A549 (cell line): ENCODE measurements at regions not wholly inside any gene's neighbourhood (a gene's known extent, or its start where the extent isn't known, plus 50 kb on each side); places are given as distances from the start of the nearest gene placed in this dataset.

Experiments
- ATAC-seq, 2 experiments: fragments of 200-7000 bp in 1 of 2; fragments of >200 bp in 1 of 2; cut with Nextera tagmentation in 1 of 2; cut with Tn5 transposase in 1 of 2; 3 replicates each; pipeline versions ENCODE4 v1.8.0 to v1.9.1; 2018 to 2020; ENCODE audit warnings: mild to moderate bottlenecking in 1 of 2, moderate library complexity in 1 of 2
- CTCF ChIA-PET: fragments of 300-600 bp; sonication (Branson Sonifier 250); formaldehyde crosslinking; extraction: SDS; loops from one replicate; lab custom pipeline; 2021; ENCODE audit warnings: antibody characterized with exemption, inconsistent platforms; lab: Yijun Ruan, JAX
- POLR2A ChIA-PET: fragments of 350-600 bp; formaldehyde crosslinking; extraction: SDS; loops from one replicate; lab custom pipeline; 2021; ENCODE audit warnings: antibody characterized with exemption, inconsistent platforms; lab: Yijun Ruan, JAX
- DNase-seq, 2 experiments: peaks; one replicate each; pipeline versions ENCODE4 v3.0.0 to v3.0.0-alpha.2; 2011 to 2016; ENCODE audit warnings: low read depth in 1 of 2, low spot score in 1 of 2
- FAIRE-seq: peaks from 2 replicates; lab custom pipeline; 2011; peaks lifted over from hg19 to GRCh38; lab: Jason Lieb, UNC
- H3K27ac ChIP-seq, 2 experiments: fragments of >200 bp; sonication (Bioruptor Twin); formaldehyde crosslinking; 3 replicates each; pipeline ENCODE4 v1.5.1; 2016 to 2017
- H3K4me1 ChIP-seq: fragments of >200 bp; sonication (Bioruptor Twin); formaldehyde crosslinking; 3 replicates; pipeline ENCODE4 v1.6.1; 2016
- H3K4me2 ChIP-seq: fragments of >200 bp; sonication (Bioruptor Twin); formaldehyde crosslinking; 3 replicates; pipeline ENCODE4 v1.6.1; 2016
- H3K4me3 ChIP-seq: fragments of >200 bp; sonication (Bioruptor Twin); formaldehyde crosslinking; 3 replicates; pipeline ENCODE4 v1.5.1; 2016
- H3K9me3 ChIP-seq: fragments of >200 bp; sonication (Bioruptor Twin); formaldehyde crosslinking; 3 replicates; pipeline ENCODE4 v1.6.1; 2016
- ATOH8 ChIP-seq: fragments of 250-450 bp; sonication (Bioruptor Pico); IDR thresholded peaks from 2 replicates; pipeline ENCODE4 v1.5.0; 2020; ENCODE audit warnings: low read depth, mild to moderate bottlenecking, moderate library complexity
- BHLHE40 ChIP-seq: IDR thresholded peaks from 2 replicates; pipeline ENCODE4 v1.6.1; 2012; ENCODE audit warnings: low read depth, low read length, inconsistent platforms
- CBX8 ChIP-seq: fragments of 200-600 bp; sonication (generic); IDR thresholded peaks from 2 replicates; pipeline ENCODE4 v1.6.1; 2016
- CEBPB ChIP-seq, 2 experiments: fragments of >200 bp in 1 of 2; sonication (Bioruptor Twin) in 1 of 2; formaldehyde crosslinking in 1 of 2; IDR thresholded peaks; 2 replicates each; pipeline ENCODE4 v1.6.1; 2012 to 2016
- CHD2 ChIP-seq: fragments of 150-350 bp; IDR thresholded peaks from 2 replicates; pipeline ENCODE4 v1.6.1; 2014; ENCODE audit warnings: low read length; ENCODE audit not compliant: partially characterized antibody
- E2F6 ChIP-seq: IDR thresholded peaks from 2 replicates; pipeline ENCODE4 v1.6.1; 2012; ENCODE audit warnings: low read depth, borderline replicate concordance
- EHF ChIP-seq: fragments of 250-450 bp; sonication (Bioruptor Pico); IDR thresholded peaks from 2 replicates; pipeline ENCODE4 v1.5.0; 2020; ENCODE audit warnings: mild to moderate bottlenecking
- EP300 ChIP-seq, 2 experiments: fragments of >200 bp; sonication (Bioruptor Twin); formaldehyde crosslinking; IDR thresholded peaks; 2 replicates in 1 of 2; 3 replicates in 1 of 2; pipeline ENCODE4 v1.6.1; 2016 to 2017
- ESRRA ChIP-seq: fragments of 150-350 bp; IDR thresholded peaks from 2 replicates; pipeline ENCODE4 v1.6.1; 2014; ENCODE audit warnings: mild to moderate bottlenecking, low read length, borderline replicate concordance
- HDAC2 ChIP-seq: fragments of 200-600 bp; sonication (generic); IDR thresholded peaks from 2 replicates; pipeline ENCODE4 v1.6.1; 2016
- HOXB13 ChIP-seq: fragments of 250-450 bp; sonication (Bioruptor Pico); IDR thresholded peaks from 2 replicates; pipeline ENCODE4 v1.5.0; 2020; ENCODE audit warnings: low read depth, mild to moderate bottlenecking, moderate library complexity
- JUN ChIP-seq, 2 experiments: fragments of >200 bp; sonication (Bioruptor Twin); formaldehyde crosslinking; IDR thresholded peaks; 2 replicates in 1 of 2; 3 replicates in 1 of 2; pipeline ENCODE4 v1.6.1; 2016 to 2017
- JUNB ChIP-seq: fragments of >200 bp; sonication (Bioruptor Twin); formaldehyde crosslinking; IDR thresholded peaks from 2 replicates; pipeline ENCODE4 v1.6.1; 2016
- MAZ ChIP-seq: fragments of 150-350 bp; IDR thresholded peaks from 2 replicates; pipeline ENCODE4 v1.6.1; 2014; ENCODE audit warnings: antibody characterized with exemption, low read depth, low read length, borderline replicate concordance
- NPAS2 ChIP-seq: fragments of 250-450 bp; sonication (Bioruptor Pico); IDR thresholded peaks from 2 replicates; pipeline ENCODE4 v1.8.0; 2022; ENCODE audit warnings: mild to moderate bottlenecking, moderate library complexity, borderline replicate concordance
- REST ChIP-seq: fragments of 200-600 bp; sonication (generic); IDR thresholded peaks from 2 replicates; pipeline ENCODE4 v1.6.1; 2016; ENCODE audit warnings: antibody characterized with exemption, mild to moderate bottlenecking, moderate library complexity
- SMC3 ChIP-seq: fragments of >200 bp; sonication (Bioruptor Twin); formaldehyde crosslinking; IDR thresholded peaks from 3 replicates; pipeline ENCODE4 v1.6.1; 2018; ENCODE audit warnings: inconsistent platforms
- SREBF2 ChIP-seq: fragments of 450-650 bp; IDR thresholded peaks from 2 replicates; pipeline ENCODE4 v1.6.1; 2014; ENCODE audit warnings: mild to moderate bottlenecking, moderate library complexity
- TP53 ChIP-seq: fragments of 250-450 bp; sonication (Bioruptor Pico); IDR thresholded peaks from 2 replicates; pipeline ENCODE4 v1.5.0; 2021; ENCODE audit warnings: mild to moderate bottlenecking, moderate library complexity
- ZC3H11A ChIP-seq: fragments of 450-650 bp; IDR thresholded peaks from 2 replicates; pipeline ENCODE4 v1.6.1; 2014; ENCODE audit warnings: antibody characterized with exemption, mild to moderate bottlenecking
- ZSCAN20 ChIP-seq: fragments of 250-450 bp; sonication (Bioruptor Pico); IDR thresholded peaks from 2 replicates; pipeline ENCODE4 v1.8.0; 2022; ENCODE audit warnings: mild to moderate bottlenecking, moderate library complexity
- WGBS: methylation state at CpG from one replicate; pipeline ENCODE4 v1.1.6; 2017; ENCODE audit errors: missing lambda C conversion rate; 5-methylcytosine and 5-hydroxymethylcytosine counted together
- TF ChIP-seq, protein P1 (sequence below): IDR thresholded peaks from 2 replicates; pipeline ENCODE4 v1.6.1; 2012
- TF ChIP-seq, protein P2 (sequence below): fragments of 250-450 bp; sonication (Bioruptor Pico); IDR thresholded peaks from 2 replicates; pipeline ENCODE4 v1.5.0; 2021; ENCODE audit warnings: mild to moderate bottlenecking, moderate library complexity, borderline replicate concordance

DNA sequence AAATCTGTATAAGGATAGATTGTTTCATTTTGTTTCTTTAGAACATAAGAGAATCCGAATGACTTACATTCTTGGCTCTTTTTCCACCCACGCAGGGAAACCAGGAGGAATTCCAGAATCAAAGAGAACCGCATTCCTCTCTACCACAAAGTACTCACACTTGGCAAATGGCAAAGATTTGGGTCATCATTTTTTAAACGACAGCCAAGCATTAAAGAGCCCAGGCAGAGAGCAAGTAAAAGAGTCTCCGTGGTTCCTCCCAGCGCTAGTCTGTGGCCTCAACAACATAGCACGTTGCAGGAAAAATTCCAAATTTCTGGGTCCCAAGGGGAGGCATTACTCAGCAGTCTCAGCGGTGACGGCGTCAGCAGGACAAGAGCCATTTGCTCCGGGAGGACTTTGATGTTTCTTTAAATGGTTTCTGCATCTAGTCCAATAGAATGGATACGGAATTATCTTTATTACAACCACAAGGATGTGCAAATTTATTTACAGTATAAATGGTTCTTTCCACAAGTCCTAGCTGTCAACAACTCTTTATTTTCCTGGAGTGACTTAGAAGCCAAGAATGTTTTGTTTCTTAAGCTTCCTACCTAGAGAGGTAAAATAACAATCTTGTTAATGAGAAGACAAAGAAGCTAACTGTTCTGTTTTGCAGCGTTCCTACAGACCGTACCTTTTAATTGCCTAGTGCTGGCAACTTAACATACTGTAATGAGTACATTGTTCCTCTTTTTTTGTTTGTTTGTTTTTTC, 232.5 kb downstream of the SKIDA1 start (continued):
- TF ChIP-seq MAZ = no peak
- peak; percentile 83 to 98 for TF ChIP-seq JUN (IDR thresholded peaks at IDR 0.05)
- TF ChIP-seq CBX8 = no peak
- no peak for TF ChIP-seq EHF (CRISPR knock-in tag)
- TF ChIP-seq TP53 (CRISPR knock-in tag) = no peak
- TF ChIP-seq ESRRA = no peak
- TF ChIP-seq, protein P1, sequence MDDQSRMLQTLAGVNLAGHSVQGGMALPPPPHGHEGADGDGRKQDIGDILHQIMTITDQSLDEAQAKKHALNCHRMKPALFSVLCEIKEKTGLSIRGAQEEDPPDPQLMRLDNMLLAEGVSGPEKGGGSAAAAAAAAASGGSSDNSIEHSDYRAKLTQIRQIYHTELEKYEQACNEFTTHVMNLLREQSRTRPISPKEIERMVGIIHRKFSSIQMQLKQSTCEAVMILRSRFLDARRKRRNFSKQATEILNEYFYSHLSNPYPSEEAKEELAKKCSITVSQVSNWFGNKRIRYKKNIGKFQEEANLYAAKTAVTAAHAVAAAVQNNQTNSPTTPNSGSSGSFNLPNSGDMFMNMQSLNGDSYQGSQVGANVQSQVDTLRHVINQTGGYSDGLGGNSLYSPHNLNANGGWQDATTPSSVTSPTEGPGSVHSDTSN = 0 out of 2 replicates have a peak, but pooled peaks have one; percentile 28
- TF ChIP-seq JUNB = peak; percentile 91
- no peak for TF ChIP-seq HDAC2
- TF ChIP-seq ZSCAN20 (CRISPR knock-in tag) = no peak
- TF ChIP-seq CEBPB (IDR thresholded peaks at IDR 0.05) = peak in 1 of 2 experiments; percentile 49; a peak in 1 of 4 replicates

GRCh38 chr10:21290499-21291160, 234.9 kb downstream of the SKIDA1 start:
- 100% methylated on average over 2 of the region's 2 CpGs for WGBS
- ChIA-PET POLR2A (no interaction called here), CTCF (interaction anchor here (0.7 to 1.2 kb wide), 2 partner anchors 12 to 45 kb away, joined by 3 read pairs; no protein-coding TSS in a partner anchor)
- TF ChIP-seq HOXB13 (CRISPR knock-in tag) (0 out of 2 replicates have a peak, but pooled peaks have one; percentile 1), ZC3H11A (no peak)
- Histone ChIP-seq H3K4me2 (0 out of 3 replicates have a peak overlapping the region, but pooled peaks have one; percentile 1), H3K4me1 (peaks cover 65% of the 10 kb centered on the region), H3K9me3 (no peaks in the 10 kb centered on the region), H3K27ac (peak overlapping the region; percentile 92 to 97), H3K4me3 (no peak overlapping the region)
- FAIRE-seq (no peak), DNase-seq (no peak), ATAC-seq (no peak)

- FAIRE-seq = no peak
- H3K27ac ChIP-seq = peak overlapping the region; percentile 92 to 97
- WGBS = 100% methylated on average over 1 of the region's 1 CpG
- ChIA-PET CTCF (interaction anchor here (0.7 to 1.2 kb wide), 2 partner anchors 11 to 46 kb away, joined by 3 read pairs; no protein-coding TSS in a partner anchor), POLR2A (interaction anchor here (0.6 kb wide), 1 partner anchor 182 kb away, joined by 3 read pairs; no protein-coding TSS in a partner anchor)
- peak overlapping the region; percentile 6; the same call in 1 of the 3 replicates for H3K4me2 ChIP-seq
- H3K9me3 ChIP-seq = no peaks in the 10 kb centered on the region
- peaks cover 69% of the 10 kb centered on the region for H3K4me1 ChIP-seq
- no peak for ATAC-seq
- TF ChIP-seq BHLHE40 (no peak), NPAS2 (CRISPR knock-in tag) (no peak)
- TF ChIP-seq, protein P2, sequence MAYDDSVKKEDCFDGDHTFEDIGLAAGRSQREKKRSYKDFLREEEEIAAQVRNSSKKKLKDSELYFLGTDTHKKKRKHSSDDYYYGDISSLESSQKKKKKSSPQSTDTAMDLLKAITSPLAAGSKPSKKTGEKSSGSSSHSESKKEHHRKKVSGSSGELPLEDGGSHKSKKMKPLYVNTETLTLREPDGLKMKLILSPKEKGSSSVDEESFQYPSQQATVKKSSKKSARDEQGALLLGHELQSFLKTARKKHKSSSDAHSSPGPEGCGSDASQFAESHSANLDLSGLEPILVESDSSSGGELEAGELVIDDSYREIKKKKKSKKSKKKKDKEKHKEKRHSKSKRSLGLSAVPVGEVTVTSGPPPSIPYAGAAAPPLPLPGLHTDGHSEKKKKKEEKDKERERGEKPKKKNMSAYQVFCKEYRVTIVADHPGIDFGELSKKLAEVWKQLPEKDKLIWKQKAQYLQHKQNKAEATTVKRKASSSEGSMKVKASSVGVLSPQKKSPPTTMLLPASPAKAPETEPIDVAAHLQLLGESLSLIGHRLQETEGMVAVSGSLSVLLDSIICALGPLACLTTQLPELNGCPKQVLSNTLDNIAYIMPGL = no peak
- no peak for DNase-seq
- H3K4me3 ChIP-seq = no peak overlapping the region
Observed at GRCh38 chr10:21289961-21290360, 235.5 kb downstream of the SKIDA1 start.

DNA sequence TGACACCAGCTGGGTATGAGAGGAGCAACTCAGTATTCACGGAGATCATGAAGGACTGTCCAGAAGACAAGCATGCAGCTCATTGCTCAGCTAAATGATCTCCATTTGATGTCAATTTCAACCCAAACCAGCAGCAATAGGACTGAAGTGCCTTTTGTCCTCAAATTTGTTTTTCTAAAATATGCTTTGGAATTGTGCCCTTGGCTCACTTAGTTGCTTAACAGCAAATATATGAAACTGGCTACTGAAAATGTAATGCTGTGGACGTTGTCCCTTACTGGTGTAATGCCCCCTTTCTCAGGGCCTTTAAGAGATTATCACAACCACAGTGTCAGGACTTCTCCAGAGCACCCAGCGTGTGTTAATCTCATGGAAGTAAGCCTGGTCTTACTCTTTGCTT, 236.2 kb downstream of the SKIDA1 start:
- Histone ChIP-seq H3K4me1 (peaks cover 69% of the 10 kb centered on the region), H3K27ac (peak overlapping the region; percentile 92 to 97), H3K9me3 (no peaks in the 10 kb centered on the region), H3K4me3 (no peak overlapping the region), H3K4me2 (no peak overlapping the region)
- DNase-seq (no peak), ATAC-seq (no peak), FAIRE-seq (no peak)
- ChIA-PET POLR2A (interaction anchor here (0.6 kb wide), 1 partner anchor 183 kb away, joined by 3 read pairs; no protein-coding TSS in a partner anchor), CTCF (interaction anchor here (1.0 to 1.2 kb wide), 2 partner anchors 10 to 207 kb away, joined by 3 to 4 read pairs; no protein-coding TSS in a partner anchor)
- 74% methylated on average over 3 of the region's 3 CpGs for WGBS
- no peak for TF ChIP-seq REST
- no peak for TF ChIP-seq ATOH8 (CRISPR knock-in tag)
- no peak for TF ChIP-seq SMC3
- no peak for TF ChIP-seq HDAC2
- TF ChIP-seq SREBF2 = no peak
- TF ChIP-seq EP300 (IDR thresholded peaks at IDR 0.05) = no peak
- no peak for TF ChIP-seq CHD2
- no peak for TF ChIP-seq E2F6
